Ascending aorta (tissue), 2 donors: ENCODE measurements at regions not wholly inside any gene's neighbourhood (a gene's known extent, or its start where the extent isn't known, plus 50 kb on each side); places are given as distances from the start of the nearest gene placed in this dataset.
"Not testable (repeated sequence)": the region's sequence is repeated elsewhere in the genome, so short reads cannot be mapped to it uniquely, and the experiment has no call there.

Experiments
- DNase-seq, 2 donors: peaks; one replicate each; pipeline ENCODE4 v3.0.0-alpha.2; 2019; ENCODE audit warnings: low spot score in 2 of 2
- H3K27ac ChIP-seq, 2 donors: fragments of 200-600 bp; sonication (generic); one replicate each; pipeline ENCODE4 v1.5.1; 2016 to 2017; ENCODE audit warnings: mild to moderate bottlenecking in 1 of 2
- H3K27me3 ChIP-seq: fragments of 200-600 bp; sonication (generic); one replicate; pipeline ENCODE4 v1.5.1; 2017
- H3K36me3 ChIP-seq, 2 donors: fragments of 200-600 bp; sonication (generic); one replicate each; pipeline ENCODE4 v1.5.1; 2016
- H3K4me1 ChIP-seq, 2 donors: fragments of 200-600 bp; sonication (generic); one replicate each; pipeline ENCODE4 v1.5.1; 2016 to 2017; ENCODE audit warnings: mild to moderate bottlenecking in 1 of 2
- H3K4me3 ChIP-seq, 2 donors: fragments of 200-600 bp; sonication (generic); one replicate each; pipeline ENCODE4 v1.5.1; 2016 to 2017; ENCODE audit warnings: mild to moderate bottlenecking in 1 of 2
- H3K9me3 ChIP-seq, 2 donors: fragments of 200-600 bp; sonication (generic); one replicate each; pipeline ENCODE4 v1.5.1; 2016
- intact Hi-C: fragments of 100-400 bp; cut with DNase I; formaldehyde crosslinking; loops from one replicate; pipeline ENCODE4 v1.15.1; 2023
- TF ChIP-seq, protein P1 (sequence below), 3 experiments: fragments of 200-600 bp in 2 of 3; fragments of 450-650 bp in 1 of 3; sonication (generic) in 2 of 3; IDR thresholded peaks; one replicate each; pipeline ENCODE4 v1.5.1; 2016 to 2019; ENCODE audit warnings: antibody characterized with exemption in 3 of 3, mild to moderate bottlenecking in 1 of 3, moderate library complexity in 1 of 3

GRCh38 chr1:157429601-157430240 lies 122.6 kb downstream of the FCRL5 start:
- Histone ChIP-seq H3K27me3 (no peaks in the 10 kb centered on the region), H3K9me3 (no peaks in the 10 kb centered on the region), H3K36me3 (no peaks in the 10 kb centered on the region), H3K4me1 (no peaks in the 10 kb centered on the region), H3K4me3 (no peak overlapping the region), H3K27ac (no peak overlapping the region)
- intact Hi-C loops: no loop called here
- TF ChIP-seq, protein P1, sequence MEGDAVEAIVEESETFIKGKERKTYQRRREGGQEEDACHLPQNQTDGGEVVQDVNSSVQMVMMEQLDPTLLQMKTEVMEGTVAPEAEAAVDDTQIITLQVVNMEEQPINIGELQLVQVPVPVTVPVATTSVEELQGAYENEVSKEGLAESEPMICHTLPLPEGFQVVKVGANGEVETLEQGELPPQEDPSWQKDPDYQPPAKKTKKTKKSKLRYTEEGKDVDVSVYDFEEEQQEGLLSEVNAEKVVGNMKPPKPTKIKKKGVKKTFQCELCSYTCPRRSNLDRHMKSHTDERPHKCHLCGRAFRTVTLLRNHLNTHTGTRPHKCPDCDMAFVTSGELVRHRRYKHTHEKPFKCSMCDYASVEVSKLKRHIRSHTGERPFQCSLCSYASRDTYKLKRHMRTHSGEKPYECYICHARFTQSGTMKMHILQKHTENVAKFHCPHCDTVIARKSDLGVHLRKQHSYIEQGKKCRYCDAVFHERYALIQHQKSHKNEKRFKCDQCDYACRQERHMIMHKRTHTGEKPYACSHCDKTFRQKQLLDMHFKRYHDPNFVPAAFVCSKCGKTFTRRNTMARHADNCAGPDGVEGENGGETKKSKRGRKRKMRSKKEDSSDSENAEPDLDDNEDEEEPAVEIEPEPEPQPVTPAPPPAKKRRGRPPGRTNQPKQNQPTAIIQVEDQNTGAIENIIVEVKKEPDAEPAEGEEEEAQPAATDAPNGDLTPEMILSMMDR (IDR thresholded peaks at IDR 0.05): no peak
- no peak for DNase-seq

- H3K27me3 ChIP-seq, intact Hi-C loops, H3K4me1 ChIP-seq, H3K27ac ChIP-seq, H3K36me3 ChIP-seq, DNase-seq, H3K4me3 ChIP-seq, H3K9me3 ChIP-seq: not testable (repeated sequence)
These were observed 128.6 kb downstream of the FCRL5 start for GRCh38 chr1:157423764-157424163.

DNA sequence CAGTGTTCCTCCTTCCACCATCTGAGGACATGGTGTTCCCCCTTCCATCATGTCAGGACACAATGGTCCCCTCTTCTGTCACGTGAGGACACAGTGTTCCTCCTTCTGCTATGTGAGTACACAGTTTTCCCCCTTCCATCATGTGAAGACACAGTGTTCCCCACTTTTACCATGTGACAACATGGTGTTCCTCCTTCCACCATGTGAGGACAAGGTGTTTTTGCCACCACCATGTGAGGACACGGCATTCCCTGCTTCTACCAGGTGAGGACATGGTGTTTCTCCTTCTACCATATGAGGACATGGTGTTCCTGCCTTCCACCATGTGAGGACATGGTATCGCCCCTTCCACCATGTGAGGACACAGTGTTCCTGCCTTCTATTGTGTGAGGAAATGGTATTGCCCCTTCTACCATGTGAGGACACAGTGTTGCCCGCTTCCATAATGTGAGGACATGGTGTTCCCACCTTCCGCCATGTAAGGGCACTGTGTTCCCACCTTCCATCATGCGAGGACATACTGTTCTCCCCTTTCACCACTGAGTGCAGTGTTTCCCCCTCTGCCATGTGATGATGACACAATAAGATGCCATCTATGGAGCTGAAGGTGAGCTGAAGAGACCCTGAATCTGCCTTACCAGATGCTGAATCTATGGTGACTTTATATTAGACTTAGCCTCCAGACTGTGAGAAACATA lies 132.3 kb downstream of the FCRL5 start:
- H3K27ac ChIP-seq: no peak overlapping the region
- no peak overlapping the region for H3K4me3 ChIP-seq
- no peaks in the 10 kb centered on the region for H3K27me3 ChIP-seq
- no peaks in the 10 kb centered on the region for H3K4me1 ChIP-seq
- H3K9me3 ChIP-seq: no peaks in the 10 kb centered on the region
- TF ChIP-seq, protein P1 (IDR thresholded peaks at IDR 0.05): no peak
- DNase-seq: no peak
- intact Hi-C loops: no loop called here
- no peaks in the 10 kb centered on the region for H3K36me3 ChIP-seq

- DNase-seq: no peak
- intact Hi-C loops: no loop called here
- no peaks in the 10 kb centered on the region for H3K9me3 ChIP-seq
- H3K4me1 ChIP-seq: no peaks in the 10 kb centered on the region
- no peaks in the 10 kb centered on the region for H3K36me3 ChIP-seq
- no peaks in the 10 kb centered on the region for H3K27me3 ChIP-seq
- TF ChIP-seq, protein P1 (IDR thresholded peaks at IDR 0.05): no peak
- H3K27ac ChIP-seq: no peak overlapping the region
- H3K4me3 ChIP-seq: no peak overlapping the region
These were observed 133.7 kb downstream of the FCRL5 start for GRCh38 chr1:157418659-157419058.

- no peaks in the 10 kb centered on the region for H3K27me3 ChIP-seq
- no peak for DNase-seq
These were observed 134.1 kb downstream of the FCRL5 start for GRCh38 chr1:157418231-157418630.

GRCh38 chr1:157415661-157416060 lies 136.7 kb downstream of the FCRL5 start:
- H3K27me3 ChIP-seq: no peaks in the 10 kb centered on the region
- intact Hi-C loops: no loop called here
- no peaks in the 10 kb centered on the region for H3K9me3 ChIP-seq
- TF ChIP-seq, protein P1 (IDR thresholded peaks at IDR 0.05): no peak
- H3K4me3 ChIP-seq: no peak overlapping the region
- H3K4me1 ChIP-seq: no peaks in the 10 kb centered on the region
- no peak overlapping the region for H3K27ac ChIP-seq
- H3K36me3 ChIP-seq: no peaks in the 10 kb centered on the region
- DNase-seq: no peak

More at GRCh38 chr1:157418231-157418630, 134.1 kb downstream of the FCRL5 start:
- no peak overlapping the region for H3K27ac ChIP-seq
- intact Hi-C loops: no loop called here
- H3K9me3 ChIP-seq: no peaks in the 10 kb centered on the region
- no peaks in the 10 kb centered on the region for H3K36me3 ChIP-seq
- H3K4me3 ChIP-seq: no peak overlapping the region
- H3K4me1 ChIP-seq: no peaks in the 10 kb centered on the region
- TF ChIP-seq, protein P1 (IDR thresholded peaks at IDR 0.05): no peak
